ENCODE measurements at regions not wholly inside any gene's neighbourhood (a gene's known extent, or its start where the extent isn't known, plus 50 kb on each side); places are given as distances from the start of the nearest gene placed in this dataset.

DNA sequence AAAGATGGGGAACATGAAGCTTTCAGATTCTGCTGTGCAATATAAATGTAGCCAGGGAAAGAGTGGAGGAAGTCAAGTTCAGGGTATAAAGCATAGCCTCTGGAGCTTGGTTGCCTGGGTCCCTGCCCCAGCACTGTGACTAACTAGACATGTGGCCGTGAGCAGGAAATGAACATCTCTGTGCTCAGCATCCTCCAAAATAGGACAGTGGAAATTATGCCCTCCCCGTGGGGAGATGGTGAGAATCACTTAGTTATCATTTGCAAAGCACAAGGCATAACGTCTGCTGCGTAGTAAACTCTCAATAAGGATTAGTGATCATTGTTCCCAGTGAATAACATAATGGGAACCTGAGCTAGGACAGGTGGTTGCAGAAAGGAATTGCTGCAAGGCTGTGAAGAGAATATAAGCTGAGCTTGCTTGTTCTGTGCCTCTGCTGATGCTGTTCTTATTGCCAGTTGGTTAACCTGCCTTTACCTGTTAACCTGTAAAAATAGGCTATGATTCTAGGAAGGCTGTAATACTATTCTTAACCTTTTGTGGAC lies 441.0 kb downstream of the COG6 start:
- TF ChIP-seq CTCF (IDR thresholded peaks at IDR 0.05; ENCODE audit: insufficient read depth, missing control alignments), result no peak
- DNase-seq (ENCODE audit: insufficient read length, low spot score) (no peak), FAIRE-seq (no peak)

DNA sequence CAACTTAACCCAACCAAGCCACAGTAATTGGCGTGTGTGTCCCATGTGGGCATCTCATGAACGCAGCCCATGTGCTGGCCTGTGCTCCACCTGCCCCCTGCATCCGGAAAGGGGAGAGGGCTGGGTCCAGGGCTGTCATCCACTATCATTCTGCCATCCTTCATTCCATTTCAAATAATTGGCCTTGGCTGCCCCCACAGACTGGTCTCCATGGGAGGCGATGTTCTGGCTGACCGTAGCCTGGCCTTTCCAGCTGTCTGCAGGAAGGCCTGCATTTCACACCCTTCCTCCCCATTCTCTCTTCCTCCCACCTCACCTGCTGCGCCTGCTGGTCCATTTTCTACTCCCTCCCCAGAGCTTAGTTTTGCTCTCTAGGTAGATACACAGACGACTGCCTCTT lies 442.8 kb downstream of the COG6 start:
- DNase-seq (ENCODE audit: insufficient read length, low spot score), result no peak
- no peak for TF ChIP-seq CTCF (IDR thresholded peaks at IDR 0.05; ENCODE audit: insufficient read depth, missing control alignments)
- FAIRE-seq, result no peak

GRCh38 chr13:40101708-40102359 lies 446.4 kb downstream of the COG6 start:
- DNase-seq (ENCODE audit: insufficient read length, low spot score) (no peak), FAIRE-seq (no peak)
- TF ChIP-seq CTCF (IDR thresholded peaks at IDR 0.05; ENCODE audit: insufficient read depth, missing control alignments), result no peak

- FAIRE-seq (no peak), DNase-seq (ENCODE audit: insufficient read length, low spot score) (no peak)
- no peak for TF ChIP-seq CTCF (IDR thresholded peaks at IDR 0.05; ENCODE audit: insufficient read depth, missing control alignments)
These were observed 446.9 kb downstream of the COG6 start for GRCh38 chr13:40102360-40102727.

DNA sequence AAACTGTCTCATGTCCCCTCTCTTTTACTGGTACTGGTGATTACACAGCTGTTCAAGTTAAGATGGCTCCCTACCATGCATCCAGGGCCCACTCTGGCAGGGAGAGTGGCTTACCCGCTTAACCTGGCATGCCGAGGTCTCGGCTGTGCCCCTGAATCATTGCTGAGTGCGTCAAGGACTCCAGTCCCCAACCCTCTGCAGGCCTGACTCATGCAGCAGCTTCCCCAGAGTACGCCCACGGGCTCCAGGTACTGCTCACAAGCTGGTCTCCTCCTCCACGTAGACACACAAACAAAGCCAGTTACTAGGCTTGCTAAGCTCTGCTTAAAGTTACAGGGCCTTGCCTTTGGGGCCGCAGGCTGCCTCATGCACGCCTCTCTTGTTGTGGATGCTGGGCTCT lies 447.4 kb downstream of the COG6 start:
- TF ChIP-seq CTCF (IDR thresholded peaks at IDR 0.05; ENCODE audit: insufficient read depth, missing control alignments), result no peak
- FAIRE-seq, result no peak
- DNase-seq (ENCODE audit: insufficient read length, low spot score), result no peak

DNA sequence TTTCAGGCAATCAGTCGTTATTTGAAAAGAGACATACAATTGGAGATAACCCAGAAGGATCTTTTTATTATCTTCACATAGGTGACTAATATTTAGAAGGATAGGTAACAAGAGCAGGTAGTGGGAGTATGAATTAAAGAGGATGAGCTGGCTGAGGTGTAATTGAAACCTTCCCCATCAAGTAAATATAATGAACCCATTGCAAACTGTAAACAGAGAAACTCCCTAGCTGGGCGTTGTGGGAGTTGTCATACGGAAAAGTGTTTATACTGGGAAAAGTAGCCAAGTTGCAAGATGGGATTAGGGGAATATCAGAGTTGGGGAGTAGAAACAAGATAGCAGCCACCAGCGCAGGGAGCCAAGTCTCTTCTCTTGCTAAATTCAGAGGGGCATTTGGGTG lies 448.4 kb downstream of the COG6 start:
- TF ChIP-seq CTCF (IDR thresholded peaks at IDR 0.05; ENCODE audit: insufficient read depth, missing control alignments), result no peak
- no peak for FAIRE-seq
- DNase-seq (ENCODE audit: insufficient read length, low spot score), result no peak

DNA sequence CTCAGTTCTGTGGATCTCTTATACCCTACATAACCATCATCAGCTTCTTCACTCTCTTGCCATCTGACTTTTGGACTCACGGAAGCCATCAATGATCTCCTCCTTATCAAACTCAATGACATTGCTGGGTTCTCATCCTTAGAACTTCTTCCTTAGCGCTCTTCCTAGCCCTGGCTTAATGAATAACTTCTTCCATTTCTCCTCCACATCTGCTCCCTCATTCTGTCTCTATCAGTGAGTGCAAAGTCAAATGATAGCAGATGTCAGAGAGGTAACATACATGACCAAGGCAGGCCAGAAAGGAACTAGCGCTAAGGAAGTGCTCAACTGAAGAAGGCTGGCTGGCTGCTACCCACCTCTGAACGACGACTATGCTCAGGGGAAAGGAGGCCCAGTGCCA lies 449.8 kb downstream of the COG6 start:
- DNase-seq (ENCODE audit: insufficient read length, low spot score), result no peak
- no peak for TF ChIP-seq CTCF (IDR thresholded peaks at IDR 0.05; ENCODE audit: insufficient read depth, missing control alignments)
- no peak for FAIRE-seq

Data from D721Med (cell line).